ENCODE measurements at regions not wholly inside any gene's neighbourhood (a gene's known extent, or its start where the extent isn't known, plus 50 kb on each side); places are given as distances from the start of the nearest gene placed in this dataset.

GRCh38 chr19:16012552-16012951 is 63.7 kb upstream of the TPM4 start:
- Mint-ChIP-seq H3K4me1 (ENCODE audit: low read depth) (no peaks in the 10 kb centered on the region), H3K27me3 (no peaks in the 10 kb centered on the region), H3K27ac (no peak overlapping the region), H3K36me3 (ENCODE audit: insufficient read depth) (peaks cover 3% of the 10 kb centered on the region), H3K9me3 (ENCODE audit: low read depth) (peaks cover 30% of the 10 kb centered on the region), H3K4me3 (ENCODE audit: low read depth) (no peak overlapping the region)
- DNase-seq (ENCODE audit: low spot score, unreplicated experiment): no peak
- TF ChIP-seq, protein P1, sequence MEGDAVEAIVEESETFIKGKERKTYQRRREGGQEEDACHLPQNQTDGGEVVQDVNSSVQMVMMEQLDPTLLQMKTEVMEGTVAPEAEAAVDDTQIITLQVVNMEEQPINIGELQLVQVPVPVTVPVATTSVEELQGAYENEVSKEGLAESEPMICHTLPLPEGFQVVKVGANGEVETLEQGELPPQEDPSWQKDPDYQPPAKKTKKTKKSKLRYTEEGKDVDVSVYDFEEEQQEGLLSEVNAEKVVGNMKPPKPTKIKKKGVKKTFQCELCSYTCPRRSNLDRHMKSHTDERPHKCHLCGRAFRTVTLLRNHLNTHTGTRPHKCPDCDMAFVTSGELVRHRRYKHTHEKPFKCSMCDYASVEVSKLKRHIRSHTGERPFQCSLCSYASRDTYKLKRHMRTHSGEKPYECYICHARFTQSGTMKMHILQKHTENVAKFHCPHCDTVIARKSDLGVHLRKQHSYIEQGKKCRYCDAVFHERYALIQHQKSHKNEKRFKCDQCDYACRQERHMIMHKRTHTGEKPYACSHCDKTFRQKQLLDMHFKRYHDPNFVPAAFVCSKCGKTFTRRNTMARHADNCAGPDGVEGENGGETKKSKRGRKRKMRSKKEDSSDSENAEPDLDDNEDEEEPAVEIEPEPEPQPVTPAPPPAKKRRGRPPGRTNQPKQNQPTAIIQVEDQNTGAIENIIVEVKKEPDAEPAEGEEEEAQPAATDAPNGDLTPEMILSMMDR (IDR thresholded peaks at IDR 0.05; ENCODE audit: unreplicated experiment): no peak

GRCh38 chr19:16013181-16013850 is 63.0 kb upstream of the TPM4 start:
- Mint-ChIP-seq H3K4me1 (ENCODE audit: low read depth) (no peaks in the 10 kb centered on the region), H3K27ac (no peak overlapping the region), H3K27me3 (no peaks in the 10 kb centered on the region), H3K9me3 (ENCODE audit: low read depth) (peaks cover 25% of the 10 kb centered on the region), H3K4me3 (ENCODE audit: low read depth) (no peak overlapping the region), H3K36me3 (ENCODE audit: insufficient read depth) (peaks cover 3% of the 10 kb centered on the region)
- TF ChIP-seq, protein P1 (IDR thresholded peaks at IDR 0.05; ENCODE audit: unreplicated experiment): no peak
- DNase-seq (ENCODE audit: low spot score, unreplicated experiment): no peak

- no peak overlapping the region for H3K4me3 Mint-ChIP-seq (ENCODE audit: low read depth)
- peaks cover 28% of the 10 kb centered on the region for H3K9me3 Mint-ChIP-seq (ENCODE audit: low read depth)
- TF ChIP-seq, protein P1 (IDR thresholded peaks at IDR 0.05; ENCODE audit: unreplicated experiment): no peak
- H3K27ac Mint-ChIP-seq: no peak overlapping the region
- no peaks in the 10 kb centered on the region for H3K4me1 Mint-ChIP-seq (ENCODE audit: low read depth)
- H3K36me3 Mint-ChIP-seq (ENCODE audit: insufficient read depth): peaks cover 4% of the 10 kb centered on the region
- no peaks in the 10 kb centered on the region for H3K27me3 Mint-ChIP-seq
- no peak for DNase-seq (ENCODE audit: low spot score, unreplicated experiment)
Observed at GRCh38 chr19:16013851-16014840, 62.1 kb upstream of the TPM4 start.

DNA sequence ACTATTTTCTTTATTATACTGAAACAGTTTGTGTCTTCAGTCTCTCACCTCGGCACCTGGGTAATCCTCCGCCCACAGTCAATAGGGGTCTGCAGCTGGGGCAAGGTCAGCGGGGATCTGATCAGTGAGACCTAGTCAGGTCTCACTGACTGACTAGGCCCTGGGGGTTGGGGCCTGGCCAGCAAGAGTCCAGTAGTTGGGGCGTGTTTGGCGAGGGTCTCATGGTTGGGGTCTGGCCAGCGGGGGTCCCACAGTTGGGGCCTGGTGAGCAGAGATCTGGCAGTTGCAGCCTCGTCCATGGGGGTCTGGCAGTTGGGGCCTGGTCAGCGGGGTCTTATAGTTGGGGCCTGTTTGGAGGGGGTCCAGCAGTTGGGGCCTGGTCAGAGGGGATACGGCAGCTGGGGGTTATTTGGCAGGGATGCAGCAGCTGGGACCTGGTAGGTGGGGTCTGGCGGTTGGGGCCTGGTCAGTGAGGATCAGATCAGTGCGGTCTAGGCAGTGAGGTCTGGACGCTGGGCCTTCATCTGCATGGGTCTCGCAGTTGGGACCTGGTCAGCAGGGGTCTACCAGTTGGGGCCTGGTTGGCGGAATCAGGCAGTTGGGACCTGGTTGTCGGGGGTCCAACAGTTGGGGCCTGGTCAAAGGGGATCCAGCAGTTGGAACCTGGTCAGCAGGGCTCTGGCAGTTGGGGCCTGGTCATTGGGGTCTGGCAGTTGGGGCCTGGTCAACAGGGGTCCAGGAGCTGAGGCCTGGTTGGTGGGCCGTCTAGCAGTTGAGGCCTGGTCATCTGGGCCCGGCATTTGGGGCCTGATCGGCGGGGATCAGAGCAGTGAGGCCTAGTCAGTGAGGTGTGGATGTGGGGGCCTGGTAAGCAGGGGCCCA is 61.1 kb upstream of the TPM4 start:
- H3K4me3 Mint-ChIP-seq (ENCODE audit: low read depth): no peak overlapping the region
- peaks cover 4% of the 10 kb centered on the region for H3K36me3 Mint-ChIP-seq (ENCODE audit: insufficient read depth)
- no peaks in the 10 kb centered on the region for H3K27me3 Mint-ChIP-seq
- DNase-seq (ENCODE audit: low spot score, unreplicated experiment): no peak
- H3K9me3 Mint-ChIP-seq (ENCODE audit: low read depth): peaks cover 28% of the 10 kb centered on the region
- TF ChIP-seq, protein P1 (IDR thresholded peaks at IDR 0.05; ENCODE audit: unreplicated experiment): no peak
- no peak overlapping the region for H3K27ac Mint-ChIP-seq
- no peaks in the 10 kb centered on the region for H3K4me1 Mint-ChIP-seq (ENCODE audit: low read depth)

GRCh38 chr19:16015805-16016173 is 60.5 kb upstream of the TPM4 start:
- H3K4me1 Mint-ChIP-seq (ENCODE audit: low read depth): no peaks in the 10 kb centered on the region
- peaks cover 29% of the 10 kb centered on the region for H3K9me3 Mint-ChIP-seq (ENCODE audit: low read depth)
- H3K4me3 Mint-ChIP-seq (ENCODE audit: low read depth): no peak overlapping the region
- H3K36me3 Mint-ChIP-seq (ENCODE audit: insufficient read depth): peaks cover 4% of the 10 kb centered on the region
- no peak overlapping the region for H3K27ac Mint-ChIP-seq
- TF ChIP-seq, protein P1 (IDR thresholded peaks at IDR 0.05; ENCODE audit: unreplicated experiment): no peak
- no peak for DNase-seq (ENCODE audit: low spot score, unreplicated experiment)
- no peaks in the 10 kb centered on the region for H3K27me3 Mint-ChIP-seq

All from progenitor cell of endocrine pancreas (in vitro differentiated cells).